GM12878 (cell line): ENCODE measurements at regions not wholly inside any gene's neighbourhood (a gene's known extent, or its start where the extent isn't known, plus 50 kb on each side); places are given as distances from the start of the nearest gene placed in this dataset.

ENCODE experiments used
- ATAC-seq: fragments of 200-7000 bp; cut with Tn5 transposase; 3 replicates; pipeline ENCODE4 v1.9.1; 2020; ENCODE audit warnings: mild to moderate bottlenecking, moderate library complexity
- BruUV-seq: library from RNA; stranded (reverse); fragments of 400-500 nt; replicated peaks from 2 replicates; lab custom pipeline; 2021; lab: Mats Ljungman, UMichigan
- CTCF ChIA-PET: fragments of 300-600 bp; sonication (Branson Sonifier 250); formaldehyde crosslinking; extraction: SDS; loops from one replicate; lab custom pipeline; 2021; ENCODE audit warnings: inconsistent platforms; lab: Yijun Ruan, JAX
- POLR2A ChIA-PET: fragments of 350-600 bp; formaldehyde crosslinking; extraction: SDS; loops from one replicate; lab custom pipeline; 2021; ENCODE audit warnings: inconsistent platforms; lab: Charles Lee
- RAD21 ChIA-PET: fragments of 300-600 bp; sonication (Branson Sonifier 250); formaldehyde crosslinking; loops from one replicate; lab custom pipeline; 2023; ENCODE audit warnings: antibody characterized with exemption; ENCODE audit not compliant: unreplicated experiment; lab: Charles Lee
- SMC1A ChIA-PET: fragments of 300-600 bp; sonication (Branson Sonifier 250); formaldehyde crosslinking; loops from one replicate; lab custom pipeline; 2023; ENCODE audit not compliant: unreplicated experiment, uncharacterized antibody; lab: Charles Lee
- DNase-seq: peaks from one replicate; pipeline ENCODE4 v3.0.0-alpha.2; 2011; ENCODE audit warnings: low read depth, low spot score
- FAIRE-seq: peaks from 3 replicates; lab custom pipeline; 2011; peaks lifted over from hg19 to GRCh38; lab: Jason Lieb, UNC
- H2AFZ ChIP-seq: 2 replicates; pipeline ENCODE4 v1.6.0; 2011; ENCODE audit warnings: low read depth, low read length, control low read depth; ENCODE audit not compliant: control insufficient read depth
- H3K27ac ChIP-seq: 2 replicates; pipeline ENCODE4 v1.5.1; 2011; ENCODE audit warnings: control low read depth; ENCODE audit not compliant: control insufficient read depth, insufficient read depth
- H3K27me3 ChIP-seq, 2 experiments: replicated peaks in 1 of 2; 2 replicates each; pipeline versions ENCODE4 v1.6.0 to v1.6.1; 2011; ENCODE audit warnings: low read length in 1 of 2; ENCODE audit not compliant: control insufficient read depth in 2 of 2, insufficient read depth in 2 of 2
- H3K36me3 ChIP-seq, 2 experiments: 2 replicates each; pipeline ENCODE4 v1.5.1; 2011; ENCODE audit warnings: low read length in 1 of 2; ENCODE audit not compliant: control insufficient read depth in 2 of 2, insufficient read depth in 2 of 2
- H3K4me1 ChIP-seq: 2 replicates; pipeline ENCODE4 v1.6.1; 2011; ENCODE audit warnings: mild to moderate bottlenecking, low read length, moderate library complexity, mixed read lengths; ENCODE audit not compliant: control insufficient read depth, insufficient read depth
- H3K4me2 ChIP-seq: 2 replicates; pipeline ENCODE4 v1.6.0; 2011; ENCODE audit warnings: control low read depth; ENCODE audit not compliant: control insufficient read depth, insufficient read depth
- H3K4me3 ChIP-seq: fragments of 200-600 bp; sonication (generic); 2 replicates; pipeline ENCODE4 v1.5.1; 2016
- H3K79me2 ChIP-seq: 2 replicates; pipeline ENCODE4 v1.6.0; 2011; ENCODE audit warnings: low read length; ENCODE audit not compliant: control insufficient read depth, insufficient read depth
- H3K9ac ChIP-seq: 2 replicates; pipeline ENCODE4 v1.8.0; 2011; ENCODE audit warnings: low read length, control low read depth, mixed read lengths; ENCODE audit not compliant: control insufficient read depth, insufficient read depth
- H3K9me3 ChIP-seq: replicated peaks from 3 replicates; pipeline ENCODE4 v1.5.1; 2011; ENCODE audit warnings: mild to moderate bottlenecking, low read length; ENCODE audit not compliant: control insufficient read depth, insufficient read depth
- H4K20me1 ChIP-seq: 2 replicates; pipeline ENCODE4 v1.6.0; 2011; ENCODE audit not compliant: control insufficient read depth, insufficient read depth
- BRCA1 ChIP-seq: IDR thresholded peaks from 2 replicates; pipeline ENCODE4 v1.6.1; 2011; ENCODE audit warnings: low read depth, low read length, improper control_type of control experiment
- CTCF ChIP-seq, 3 experiments: IDR thresholded peaks in 2 of 3; conservative IDR thresholded peaks in 1 of 3; 2 replicates each; pipeline ENCODE4 v1.5.1; 2011; ENCODE audit warnings: low read depth in 3 of 3, low read length in 3 of 3, mild to moderate bottlenecking in 3 of 3, control low read depth in 2 of 3, moderate library complexity in 2 of 3, inconsistent platforms in 1 of 3, mixed read lengths in 1 of 3; ENCODE audit not compliant: control insufficient read depth in 2 of 3, insufficient read depth in 1 of 3; ENCODE audit errors: extremely low read depth in 1 of 3
- ELK1 ChIP-seq: IDR thresholded peaks from 2 replicates; pipeline ENCODE4 v1.6.1; 2012; ENCODE audit warnings: low read depth, low read length, improper control_type of control experiment
- GATAD2B ChIP-seq: fragments of 450-650 bp; conservative IDR thresholded peaks from 2 replicates; pipeline ENCODE4 v1.6.1; 2017; ENCODE audit warnings: low read depth, mild to moderate bottlenecking, moderate library complexity
- HCFC1 ChIP-seq: fragments of 150-350 bp; IDR thresholded peaks from 2 replicates; pipeline ENCODE4 v1.6.1; 2014; ENCODE audit warnings: low read length
- IRF4 ChIP-seq: IDR thresholded peaks from 2 replicates; pipeline ENCODE4 v1.6.1; 2011; ENCODE audit warnings: low read depth, low read length
- IRF5 ChIP-seq: fragments of 450-650 bp; IDR thresholded peaks from 2 replicates; pipeline ENCODE4 v1.6.1; 2017; ENCODE audit warnings: borderline replicate concordance
- KAT2A ChIP-seq: conservative IDR thresholded peaks from 2 replicates; pipeline ENCODE4 v1.6.1; 2011; ENCODE audit warnings: low read depth, low read length; ENCODE audit not compliant: control insufficient read depth
- RCOR1 ChIP-seq: conservative IDR thresholded peaks from 2 replicates; pipeline ENCODE4 v1.6.1; 2012; ENCODE audit warnings: low read depth, low read length, improper control_type of control experiment
- TAF1 ChIP-seq: IDR thresholded peaks from 2 replicates; pipeline ENCODE4 v1.6.1; 2011; ENCODE audit warnings: mild to moderate bottlenecking, low read depth, low read length, borderline replicate concordance
- TCF12 ChIP-seq: IDR thresholded peaks from 2 replicates; pipeline ENCODE4 v1.6.1; 2011; ENCODE audit warnings: low read depth, mild to moderate bottlenecking, low read length
- TCF3 ChIP-seq: IDR thresholded peaks from 2 replicates; pipeline ENCODE4 v1.6.1; 2012; ENCODE audit warnings: low read depth, mild to moderate bottlenecking, low read length, borderline replicate concordance; ENCODE audit not compliant: insufficient read depth
- YBX1 ChIP-seq: fragments of 450-650 bp; IDR thresholded peaks from 2 replicates; pipeline ENCODE4 v1.6.1; 2016; ENCODE audit warnings: antibody characterized with exemption
- ZNF217 ChIP-seq: fragments of 450-650 bp; IDR thresholded peaks from 2 replicates; pipeline ENCODE4 v1.6.1; 2017; ENCODE audit warnings: antibody characterized with exemption, mild to moderate bottlenecking
- WGBS: methylation state at CpG from one replicate; pipeline ENCODE4 v1.1.6; 2016; ENCODE audit warnings: low lambda C conversion rate; ENCODE audit not compliant: insufficient replicate concordance, insufficient coverage; ENCODE audit errors: missing lambda C conversion rate; 5-methylcytosine and 5-hydroxymethylcytosine counted together
- in situ Hi-C: fragments of 300-500 bp; cut with MboI; formaldehyde crosslinking; loops from 9 replicates; pipeline ENCODE4 v1.14.3; 2018; ENCODE audit warnings: mixed read lengths
- intact Hi-C: fragments of 100-400 bp; cut with micrococcal nuclease; formaldehyde crosslinking; loops from one replicate; pipeline ENCODE4 v1.14.2; 2022; ENCODE audit not compliant: unreplicated experiment
- TF ChIP-seq, protein P1 (sequence below): fragments of 150-350 bp; IDR thresholded peaks from 2 replicates; pipeline ENCODE4 v1.6.1; 2014; ENCODE audit warnings: mild to moderate bottlenecking, low read depth, low read length
- TF ChIP-seq, protein P2 (sequence below): IDR thresholded peaks from 2 replicates; pipeline ENCODE4 v1.6.1; 2012; ENCODE audit warnings: mild to moderate bottlenecking, low read depth, low read length

GRCh38 chr3:10753964-10754363 is 62.1 kb upstream of the SLC6A11 start:
- intact Hi-C loops = no loop called here
- Histone ChIP-seq H3K27me3 (peaks cover 0 to 3% of the 10 kb centered on the region in 2 experiments; a peak in 1 of 4 replicates), H3K79me2 (no peaks in the 10 kb centered on the region), H4K20me1 (no peaks in the 10 kb centered on the region), H2AFZ (no peak overlapping the region), H3K4me1 (no peaks in the 10 kb centered on the region), H3K36me3 (no peaks in the 10 kb centered on the region), H3K4me3 (no peak overlapping the region), H3K9ac (no peak overlapping the region)
- no TSS peak for BruUV-seq
- FAIRE-seq (no peak), DNase-seq (no peak)
- ChIA-PET SMC1A (interaction anchor here (0.9 kb wide), 1 partner anchor 19 kb away, joined by 3 read pairs; no protein-coding TSS in a partner anchor), CTCF (interaction anchor here (1.0 to 1.5 kb wide), 2 partner anchors 9 to 41 kb away, joined by 3 to 4 read pairs; no protein-coding TSS in a partner anchor), POLR2A (no interaction called here)
- in situ Hi-C loops = no loop called here
- WGBS = 18% methylated on average over 6 of the region's 6 CpGs
- TF ChIP-seq TAF1 = no peak
- TF ChIP-seq GATAD2B = no peak
- TF ChIP-seq, protein P1, sequence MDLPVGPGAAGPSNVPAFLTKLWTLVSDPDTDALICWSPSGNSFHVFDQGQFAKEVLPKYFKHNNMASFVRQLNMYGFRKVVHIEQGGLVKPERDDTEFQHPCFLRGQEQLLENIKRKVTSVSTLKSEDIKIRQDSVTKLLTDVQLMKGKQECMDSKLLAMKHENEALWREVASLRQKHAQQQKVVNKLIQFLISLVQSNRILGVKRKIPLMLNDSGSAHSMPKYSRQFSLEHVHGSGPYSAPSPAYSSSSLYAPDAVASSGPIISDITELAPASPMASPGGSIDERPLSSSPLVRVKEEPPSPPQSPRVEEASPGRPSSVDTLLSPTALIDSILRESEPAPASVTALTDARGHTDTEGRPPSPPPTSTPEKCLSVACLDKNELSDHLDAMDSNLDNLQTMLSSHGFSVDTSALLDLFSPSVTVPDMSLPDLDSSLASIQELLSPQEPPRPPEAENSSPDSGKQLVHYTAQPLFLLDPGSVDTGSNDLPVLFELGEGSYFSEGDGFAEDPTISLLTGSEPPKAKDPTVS = no peak
- TF ChIP-seq TCF3 = peak; percentile 34; the same call in 1 of the 2 replicates
- TF ChIP-seq RCOR1 = no peak
- TF ChIP-seq IRF4 = no peak
- no peak for TF ChIP-seq CTCF (IDR thresholded peaks at IDR 0.05 in 2 of 3, conservative IDR thresholded peaks at IDR 0.05 in 1 of 3; ENCODE audit: control insufficient read depth in 2 of 3, extremely low read depth in 1 of 3, insufficient read depth in 1 of 3, low read depth in 3 of 3, low read length in 3 of 3)
- no peak for TF ChIP-seq ELK1
- no peak for TF ChIP-seq IRF5
- TF ChIP-seq, protein P2, sequence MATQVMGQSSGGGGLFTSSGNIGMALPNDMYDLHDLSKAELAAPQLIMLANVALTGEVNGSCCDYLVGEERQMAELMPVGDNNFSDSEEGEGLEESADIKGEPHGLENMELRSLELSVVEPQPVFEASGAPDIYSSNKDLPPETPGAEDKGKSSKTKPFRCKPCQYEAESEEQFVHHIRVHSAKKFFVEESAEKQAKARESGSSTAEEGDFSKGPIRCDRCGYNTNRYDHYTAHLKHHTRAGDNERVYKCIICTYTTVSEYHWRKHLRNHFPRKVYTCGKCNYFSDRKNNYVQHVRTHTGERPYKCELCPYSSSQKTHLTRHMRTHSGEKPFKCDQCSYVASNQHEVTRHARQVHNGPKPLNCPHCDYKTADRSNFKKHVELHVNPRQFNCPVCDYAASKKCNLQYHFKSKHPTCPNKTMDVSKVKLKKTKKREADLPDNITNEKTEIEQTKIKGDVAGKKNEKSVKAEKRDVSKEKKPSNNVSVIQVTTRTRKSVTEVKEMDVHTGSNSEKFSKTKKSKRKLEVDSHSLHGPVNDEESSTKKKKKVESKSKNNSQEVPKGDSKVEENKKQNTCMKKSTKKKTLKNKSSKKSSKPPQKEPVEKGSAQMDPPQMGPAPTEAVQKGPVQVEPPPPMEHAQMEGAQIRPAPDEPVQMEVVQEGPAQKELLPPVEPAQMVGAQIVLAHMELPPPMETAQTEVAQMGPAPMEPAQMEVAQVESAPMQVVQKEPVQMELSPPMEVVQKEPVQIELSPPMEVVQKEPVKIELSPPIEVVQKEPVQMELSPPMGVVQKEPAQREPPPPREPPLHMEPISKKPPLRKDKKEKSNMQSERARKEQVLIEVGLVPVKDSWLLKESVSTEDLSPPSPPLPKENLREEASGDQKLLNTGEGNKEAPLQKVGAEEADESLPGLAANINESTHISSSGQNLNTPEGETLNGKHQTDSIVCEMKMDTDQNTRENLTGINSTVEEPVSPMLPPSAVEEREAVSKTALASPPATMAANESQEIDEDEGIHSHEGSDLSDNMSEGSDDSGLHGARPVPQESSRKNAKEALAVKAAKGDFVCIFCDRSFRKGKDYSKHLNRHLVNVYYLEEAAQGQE = peak; percentile 96
- TF ChIP-seq ZNF217 = no peak
- TF ChIP-seq HCFC1 = no peak
- TF ChIP-seq YBX1 = no peak
- TF ChIP-seq BRCA1 = no peak
- peak; percentile 50; the same call in 1 of the 2 replicates for TF ChIP-seq TCF12
- TF ChIP-seq KAT2A = no peak
- TF ChIP-seq, all 136 proteins: peak for 3
- ATAC-seq = peak; percentile 54; the same call in 2 of the 3 replicates
- Histone ChIP-seq H3K4me2 (no peak overlapping the region), H3K27ac (no peak overlapping the region), H3K9me3 (no peaks in the 10 kb centered on the region)
- RAD21 ChIA-PET = interaction anchor here (1.2 kb wide), 1 partner anchor 239 kb away, joined by 3 read pairs; no protein-coding TSS in a partner anchor
